Endothelial cell (in vitro differentiated cells): ENCODE measurements at regions not wholly inside any gene's neighbourhood (a gene's known extent, or its start where the extent isn't known, plus 50 kb on each side); places are given as distances from the start of the nearest gene placed in this dataset.
A peak's percentile ranks its signal among the peaks of the same experiment; 100 is the strongest.

ENCODE experiments used
- DNase-seq: peaks from one replicate; pipeline ENCODE4 v3.0.0; 2021; ENCODE audit warnings: low spot score
- H3K27ac Mint-ChIP-seq: one replicate; pipeline ENCODE4 v1.8.0; 2021; ENCODE audit warnings: mixed read lengths, inconsistent platforms; ENCODE audit not compliant: unreplicated experiment
- H3K27me3 Mint-ChIP-seq: one replicate; pipeline ENCODE4 v1.8.0; 2021; ENCODE audit warnings: mild to moderate bottlenecking, moderate library complexity, mixed read lengths, inconsistent platforms; ENCODE audit not compliant: unreplicated experiment
- H3K36me3 Mint-ChIP-seq: one replicate; pipeline ENCODE4 v1.8.0; 2021; ENCODE audit warnings: mild to moderate bottlenecking, low read depth, mixed read lengths, inconsistent platforms; ENCODE audit not compliant: unreplicated experiment
- H3K4me1 Mint-ChIP-seq: one replicate; pipeline ENCODE4 v1.8.0; 2021; ENCODE audit warnings: mild to moderate bottlenecking, mixed read lengths, inconsistent platforms; ENCODE audit not compliant: unreplicated experiment
- H3K4me3 Mint-ChIP-seq: one replicate; pipeline ENCODE4 v1.8.0; 2021; ENCODE audit warnings: mild to moderate bottlenecking, mixed read lengths, inconsistent platforms; ENCODE audit not compliant: unreplicated experiment
- H3K9me3 Mint-ChIP-seq: one replicate; pipeline ENCODE4 v1.8.0; 2021; ENCODE audit warnings: mixed read lengths, inconsistent platforms; ENCODE audit not compliant: unreplicated experiment
- CTCF ChIP-seq: fragments of 200-600 bp; sonication (generic); IDR thresholded peaks from one replicate; pipeline ENCODE4 v1.5.0; 2021; ENCODE audit warnings: antibody characterized with exemption; ENCODE audit not compliant: unreplicated experiment

GRCh38 chr6:27608916-27609883 lies 136.3 kb upstream of the ZNF184 start:
- no peak for TF ChIP-seq CTCF
- no peak overlapping the region for H3K4me3 Mint-ChIP-seq
- no peaks in the 10 kb centered on the region for H3K9me3 Mint-ChIP-seq
- H3K4me1 Mint-ChIP-seq: peaks cover 7% of the 10 kb centered on the region
- no peaks in the 10 kb centered on the region for H3K36me3 Mint-ChIP-seq
- H3K27me3 Mint-ChIP-seq: peaks cover 7% of the 10 kb centered on the region
- H3K27ac Mint-ChIP-seq: no peak overlapping the region
- peak; percentile 58 for DNase-seq

- H3K27ac Mint-ChIP-seq: peak overlapping the region; percentile 86
- peak overlapping the region; percentile 88 for H3K4me3 Mint-ChIP-seq
- no peaks in the 10 kb centered on the region for H3K9me3 Mint-ChIP-seq
- peaks cover 7% of the 10 kb centered on the region for H3K27me3 Mint-ChIP-seq
- H3K4me1 Mint-ChIP-seq: peaks cover 16% of the 10 kb centered on the region
- TF ChIP-seq CTCF: no peak
- DNase-seq: peak; percentile 66
- no peaks in the 10 kb centered on the region for H3K36me3 Mint-ChIP-seq
Measured at GRCh38 chr6:27605401-27606342, 132.8 kb upstream of the ZNF184 start.

GRCh38 chr6:27604986-27605385 lies 132.1 kb upstream of the ZNF184 start:
- no peak for TF ChIP-seq CTCF
- H3K9me3 Mint-ChIP-seq: no peaks in the 10 kb centered on the region
- peak overlapping the region; percentile 86 for H3K27ac Mint-ChIP-seq
- no peak for DNase-seq
- H3K27me3 Mint-ChIP-seq: peaks cover 6% of the 10 kb centered on the region
- no peaks in the 10 kb centered on the region for H3K36me3 Mint-ChIP-seq
- peak overlapping the region; percentile 88 for H3K4me3 Mint-ChIP-seq
- peaks cover 16% of the 10 kb centered on the region for H3K4me1 Mint-ChIP-seq

- Mint-ChIP-seq H3K27me3 (peaks cover 5% of the 10 kb centered on the region), H3K36me3 (no peaks in the 10 kb centered on the region), H3K4me1 (peaks cover 16% of the 10 kb centered on the region), H3K4me3 (peak overlapping the region; percentile 85), H3K27ac (no peak overlapping the region), H3K9me3 (no peaks in the 10 kb centered on the region)
- no peak for TF ChIP-seq CTCF
- peak; percentile 27 for DNase-seq
Measured at GRCh38 chr6:27601668-27602254, 128.9 kb upstream of the ZNF184 start.
